Esophagus muscularis mucosa (tissue), 4 donors: ENCODE measurements at regions not wholly inside any gene's neighbourhood (a gene's known extent, or its start where the extent isn't known, plus 50 kb on each side); places are given as distances from the start of the nearest gene placed in this dataset.
"Not testable (repeated sequence)": the region's sequence is repeated elsewhere in the genome, so short reads cannot be mapped to it uniquely, and the experiment has no call there.

Experiments
- DNase-seq: peaks from one replicate; pipeline ENCODE4 v3.0.0-alpha.2; 2017; ENCODE audit errors: extremely low spot score
- H3K27ac ChIP-seq, 4 donors: fragments of 200-600 bp; sonication (generic); replicated peaks in 1 of 4; 1 replicate in 3 of 4; 2 replicates in 1 of 4; pipeline ENCODE4 v1.5.1; 2016 to 2019; ENCODE audit warnings: mild to moderate bottlenecking in 1 of 4
- H3K27me3 ChIP-seq, 4 donors: fragments of 200-600 bp; sonication (generic); one replicate each; pipeline versions ENCODE4 v1.5.1 to v1.6.0; 2016 to 2019
- H3K36me3 ChIP-seq, 4 donors: fragments of 200-600 bp; sonication (generic); one replicate each; pipeline ENCODE4 v1.5.1; 2016 to 2019
- H3K4me1 ChIP-seq, 4 donors: fragments of 200-600 bp; sonication (generic); one replicate each; pipeline ENCODE4 v1.5.1; 2016 to 2019
- H3K4me3 ChIP-seq, 4 donors: fragments of 200-600 bp; sonication (generic); 1 replicate in 2 of 4; 2 replicates in 2 of 4; pipeline ENCODE4 v1.5.1; 2016 to 2019; ENCODE audit warnings: mild to moderate bottlenecking in 4 of 4, moderate library complexity in 1 of 4
- H3K9me3 ChIP-seq, 4 donors: fragments of 200-600 bp; sonication (generic); 1 replicate in 3 of 4; 2 replicates in 1 of 4; pipeline ENCODE4 v1.5.1; 2016 to 2019
- EP300 ChIP-seq: sonication (generic); formaldehyde crosslinking; IDR thresholded peaks from one replicate; pipeline ENCODE4 v1.6.1; 2017; ENCODE audit warnings: antibody characterized with exemption
- POLR2A ChIP-seq: fragments of 450-650 bp; IDR thresholded peaks from one replicate; pipeline ENCODE4 v1.6.1; 2017; ENCODE audit warnings: antibody characterized with exemption, moderate library complexity, mild to moderate bottlenecking, low read depth
- POLR2AphosphoS5 ChIP-seq, 2 donors: sonication (generic); formaldehyde crosslinking; IDR thresholded peaks; one replicate each; pipeline ENCODE4 v1.6.1; 2017; ENCODE audit warnings: antibody characterized with exemption in 2 of 2
- WGBS: methylation state at CpG from one replicate; pipeline ENCODE4 v1.1.5; 2018; 5-methylcytosine and 5-hydroxymethylcytosine counted together
- intact Hi-C: fragments of 100-400 bp; cut with DNase I; formaldehyde crosslinking; loops from one replicate; pipeline ENCODE4 v1.15.1; 2023
- TF ChIP-seq, protein P1 (sequence below), 3 experiments: fragments of 200-600 bp in 2 of 3; fragments of 450-650 bp in 1 of 3; sonication (generic) in 2 of 3; IDR thresholded peaks; one replicate each; pipeline ENCODE4 v1.5.1; 2017 to 2019; ENCODE audit warnings: antibody characterized with exemption in 3 of 3, mild to moderate bottlenecking in 2 of 3, moderate library complexity in 1 of 3

DNA sequence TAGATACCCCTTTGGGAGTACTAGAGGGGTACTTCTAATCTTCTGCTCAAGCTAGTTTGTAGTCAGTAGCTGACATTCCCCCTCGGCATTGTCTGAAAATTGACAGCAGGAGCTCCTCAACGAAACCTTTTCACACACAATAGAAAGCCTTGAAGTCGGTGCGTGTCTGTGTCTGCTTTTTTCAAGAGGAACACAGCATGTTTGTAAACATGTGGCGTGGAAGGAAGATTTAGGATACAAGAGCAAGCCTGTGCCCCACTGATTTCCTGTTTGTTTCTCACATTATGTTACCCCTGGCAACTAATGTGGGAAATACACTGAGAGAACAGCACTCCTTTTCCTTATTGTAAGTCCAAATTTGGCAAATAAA, 252.6 kb downstream of the ANKRD50 start:
- DNase-seq: no peak
- TF ChIP-seq, protein P1, sequence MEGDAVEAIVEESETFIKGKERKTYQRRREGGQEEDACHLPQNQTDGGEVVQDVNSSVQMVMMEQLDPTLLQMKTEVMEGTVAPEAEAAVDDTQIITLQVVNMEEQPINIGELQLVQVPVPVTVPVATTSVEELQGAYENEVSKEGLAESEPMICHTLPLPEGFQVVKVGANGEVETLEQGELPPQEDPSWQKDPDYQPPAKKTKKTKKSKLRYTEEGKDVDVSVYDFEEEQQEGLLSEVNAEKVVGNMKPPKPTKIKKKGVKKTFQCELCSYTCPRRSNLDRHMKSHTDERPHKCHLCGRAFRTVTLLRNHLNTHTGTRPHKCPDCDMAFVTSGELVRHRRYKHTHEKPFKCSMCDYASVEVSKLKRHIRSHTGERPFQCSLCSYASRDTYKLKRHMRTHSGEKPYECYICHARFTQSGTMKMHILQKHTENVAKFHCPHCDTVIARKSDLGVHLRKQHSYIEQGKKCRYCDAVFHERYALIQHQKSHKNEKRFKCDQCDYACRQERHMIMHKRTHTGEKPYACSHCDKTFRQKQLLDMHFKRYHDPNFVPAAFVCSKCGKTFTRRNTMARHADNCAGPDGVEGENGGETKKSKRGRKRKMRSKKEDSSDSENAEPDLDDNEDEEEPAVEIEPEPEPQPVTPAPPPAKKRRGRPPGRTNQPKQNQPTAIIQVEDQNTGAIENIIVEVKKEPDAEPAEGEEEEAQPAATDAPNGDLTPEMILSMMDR (IDR thresholded peaks at IDR 0.05): no peak
- TF ChIP-seq POLR2A: no peak
- no peak overlapping the region for H3K4me3 ChIP-seq
- H3K36me3 ChIP-seq: no peaks in the 10 kb centered on the region
- H3K4me1 ChIP-seq: no peaks in the 10 kb centered on the region
- 64% methylated on average over 5 of the region's 5 CpGs for WGBS
- H3K27me3 ChIP-seq: no peaks in the 10 kb centered on the region
- no peak overlapping the region for H3K27ac ChIP-seq
- peaks cover 0 to 23% (median 14%) of the 10 kb centered on the region in 4 donors for H3K9me3 ChIP-seq
- intact Hi-C loops: no loop called here

DNA sequence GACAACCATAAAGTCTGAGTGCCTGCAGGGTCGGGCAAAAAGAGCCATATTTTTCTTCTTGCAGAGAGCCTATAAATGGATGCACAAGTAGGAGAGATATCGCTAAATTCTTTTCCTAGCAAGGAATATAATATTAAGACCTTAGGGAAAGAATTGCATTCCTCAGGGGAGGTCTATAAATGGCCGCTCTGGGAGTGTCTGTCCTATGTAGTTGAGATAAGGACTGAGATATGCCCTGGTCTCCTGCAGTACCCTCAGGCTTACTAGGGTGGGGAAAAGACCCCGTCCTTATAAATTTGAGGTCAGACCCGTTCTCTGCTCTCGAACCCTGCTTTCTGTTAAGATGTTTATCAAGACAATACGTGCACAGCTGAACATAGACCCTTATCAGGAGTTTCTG, 250.9 kb downstream of the ANKRD50 start:
- H3K36me3 ChIP-seq: not testable (repeated sequence)

DNA sequence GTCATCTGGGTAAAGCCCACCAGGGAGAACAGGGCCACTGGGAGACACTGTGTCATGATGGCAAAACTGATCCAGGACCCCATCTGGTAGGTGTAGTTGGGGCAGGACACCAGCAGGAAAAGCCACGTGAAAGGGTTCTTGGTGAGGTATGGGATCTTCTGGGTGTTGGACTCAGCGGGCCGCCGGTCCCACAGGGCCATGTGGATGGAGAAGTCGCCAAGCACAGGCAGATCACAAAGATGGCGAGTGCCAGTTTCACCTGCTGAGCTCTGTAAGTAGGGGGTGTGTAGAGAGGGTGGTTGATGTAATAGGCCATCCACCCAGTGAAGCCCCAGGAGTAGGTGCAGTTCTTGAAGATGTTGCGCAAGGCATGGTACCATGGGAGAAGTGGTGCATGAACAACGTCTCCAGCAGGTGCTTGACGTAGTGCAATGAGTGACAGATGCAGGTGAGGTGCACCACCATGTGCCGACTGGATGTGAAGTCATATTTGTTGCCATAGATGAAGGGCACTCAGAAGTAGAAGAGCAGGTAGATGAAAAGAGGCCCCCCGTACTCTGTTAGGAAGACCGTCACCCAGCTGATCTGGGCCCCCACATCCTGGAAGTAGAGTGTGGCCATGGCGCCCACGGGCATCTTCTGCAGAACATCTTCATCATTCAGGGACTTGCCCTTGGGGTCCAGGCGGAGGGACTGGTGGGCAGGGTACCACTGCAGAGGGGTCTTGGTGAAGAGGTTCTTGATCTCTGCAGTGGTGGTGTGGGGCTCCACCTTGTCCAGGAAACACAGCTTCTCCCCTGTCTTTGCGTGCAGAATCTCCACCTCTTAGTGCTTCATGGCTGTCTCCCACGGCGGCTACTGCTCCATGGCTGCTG, 249.3 kb downstream of the ANKRD50 start:
- 97% methylated on average over 18 of the region's 18 CpGs for WGBS
- intact Hi-C loops: no loop called here
- Histone ChIP-seq H3K4me3 (no peak overlapping the region), H3K4me1 (no peaks in the 10 kb centered on the region), H3K36me3 (no peaks in the 10 kb centered on the region), H3K27me3 (no peaks in the 10 kb centered on the region), H3K27ac (no peak overlapping the region), H3K9me3 (peaks cover 0 to 23% (median 14%) of the 10 kb centered on the region in 4 donors)
- DNase-seq: no peak
- no peak for TF ChIP-seq POLR2A
- TF ChIP-seq, protein P1 (IDR thresholded peaks at IDR 0.05): no peak

More for the DNA sequence above, 250.9 kb downstream of the ANKRD50 start:
- DNase-seq, H3K27me3 ChIP-seq, H3K4me1 ChIP-seq, H3K27ac ChIP-seq, H3K4me3 ChIP-seq, intact Hi-C loops: not testable (repeated sequence)
- H3K9me3 ChIP-seq: peaks cover 0 to 23% (median 14%) of the 10 kb centered on the region in 4 donors
- WGBS: 95% methylated on average over 7 of the region's 7 CpGs

DNA sequence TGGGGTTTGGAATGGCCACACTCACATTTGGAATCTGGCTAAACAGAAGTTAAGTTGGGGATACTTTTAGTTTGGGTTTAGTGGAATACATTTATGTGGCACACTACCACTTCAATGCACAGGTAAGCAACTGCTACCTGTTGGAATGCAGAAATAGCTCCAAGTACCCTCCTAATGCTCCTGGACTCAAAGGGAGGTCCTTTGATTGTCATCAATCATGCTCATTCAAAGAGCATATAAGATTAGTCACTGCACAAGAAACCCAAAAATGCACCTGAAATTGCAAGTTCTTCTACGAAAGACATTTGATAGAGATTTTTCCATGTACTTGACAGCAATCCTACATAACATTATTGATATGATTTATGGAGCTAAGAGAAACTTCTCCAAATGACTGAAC, 247.7 kb downstream of the ANKRD50 start:
- 96% methylated on average over 1 of the region's 1 CpG for WGBS
- H3K36me3 ChIP-seq: no peaks in the 10 kb centered on the region
- no peak overlapping the region for H3K27ac ChIP-seq
- H3K9me3 ChIP-seq: peaks cover 0 to 23% (median 14%) of the 10 kb centered on the region in 4 donors
- H3K4me1 ChIP-seq: no peaks in the 10 kb centered on the region
- DNase-seq: no peak
- TF ChIP-seq EP300 (no peak), POLR2AphosphoS5 (IDR thresholded peaks at IDR 0.05) (no peak), POLR2A (no peak)
- TF ChIP-seq, protein P1 (IDR thresholded peaks at IDR 0.05): no peak
- intact Hi-C loops: no loop called here
- H3K4me3 ChIP-seq: no peak overlapping the region
- H3K27me3 ChIP-seq: no peaks in the 10 kb centered on the region

DNA sequence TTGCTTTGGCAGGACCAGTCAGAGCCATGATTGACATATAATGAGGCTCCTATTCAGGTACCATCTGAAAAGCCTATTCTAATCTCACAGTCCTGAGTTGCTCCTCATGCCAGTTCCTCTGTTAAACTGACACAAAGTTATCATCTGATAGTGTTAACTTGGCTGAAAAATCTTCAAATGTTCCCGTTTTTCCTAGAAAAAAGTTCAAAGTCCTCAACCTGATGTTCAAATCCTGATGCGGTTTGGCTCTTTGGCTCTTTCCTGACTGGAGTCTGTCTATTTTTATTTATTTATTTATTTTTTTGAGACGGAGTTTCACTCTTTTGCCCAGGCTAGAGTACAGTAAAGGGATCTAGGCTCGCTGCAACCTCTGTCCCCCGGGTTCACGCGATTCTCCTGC, 244.2 kb downstream of the ANKRD50 start:
- Histone ChIP-seq H3K27me3 (no peaks in the 10 kb centered on the region), H3K9me3 (peaks cover 0 to 15% (median 13%) of the 10 kb centered on the region in 4 donors), H3K27ac (no peak overlapping the region), H3K36me3 (no peaks in the 10 kb centered on the region), H3K4me1 (no peaks in the 10 kb centered on the region), H3K4me3 (no peak overlapping the region)
- TF ChIP-seq POLR2A (no peak), EP300 (no peak), POLR2AphosphoS5 (IDR thresholded peaks at IDR 0.05) (no peak)
- TF ChIP-seq, protein P1 (IDR thresholded peaks at IDR 0.05): no peak
- WGBS: 91% methylated on average over 7 of the region's 7 CpGs
- intact Hi-C loops: no loop called here
- DNase-seq: no peak
